IMR-90 (cell line): ENCODE measurements at regions not wholly inside any gene's neighbourhood (a gene's known extent, or its start where the extent isn't known, plus 50 kb on each side); places are given as distances from the start of the nearest gene placed in this dataset.

Experiments
- ATAC-seq: fragments of 200-7000 bp; cut with Tn5 transposase; 2 replicates; pipeline ENCODE4 v1.9.1; 2020; ENCODE audit warnings: low read depth, mild to moderate bottlenecking, moderate library complexity
- BruUV-seq: library from RNA; stranded (reverse); fragments of 400-500 nt; replicated peaks from 2 replicates; lab custom pipeline; 2021; lab: Mats Ljungman, UMichigan
- CTCF ChIA-PET: fragments of 300-600 bp; formaldehyde crosslinking; extraction: SDS; loops from one replicate; lab custom pipeline; 2021; ENCODE audit warnings: antibody characterized with exemption; lab: Yijun Ruan, JAX
- POLR2A ChIA-PET: fragments of 300-600 bp; sonication (Branson Sonifier 250); formaldehyde crosslinking; loops from one replicate; lab custom pipeline; 2022; ENCODE audit warnings: antibody characterized with exemption; ENCODE audit not compliant: unreplicated experiment; lab: Charles Lee
- DNase-seq: peaks from one replicate; pipeline ENCODE4 v3.0.0; 2013
- H2AFZ ChIP-seq: replicated peaks from 2 replicates; pipeline ENCODE3; 2013; ENCODE audit warnings: low read length, mild to moderate bottlenecking; ENCODE audit not compliant: poor library complexity
- H2AK5ac ChIP-seq: 2 replicates; pipeline ENCODE4 v1.6.1; 2013; ENCODE audit warnings: low read depth, low read length, inconsistent platforms
- H2AK9ac ChIP-seq: replicated peaks from 2 replicates; pipeline ENCODE3; 2013; ENCODE audit warnings: mild to moderate bottlenecking, low read depth, low read length, moderate library complexity; ENCODE audit not compliant: poor library complexity
- H2BK120ac ChIP-seq: 2 replicates; pipeline ENCODE4 v1.6.1; 2013; ENCODE audit warnings: low read depth, low read length, inconsistent platforms
- H2BK15ac ChIP-seq: 3 replicates; pipeline ENCODE4 v1.6.1; 2013; ENCODE audit warnings: low read depth, low read length, inconsistent platforms
- H2BK20ac ChIP-seq: 2 replicates; pipeline ENCODE4 v1.6.1; 2013; ENCODE audit warnings: low read depth, mild to moderate bottlenecking, inconsistent platforms, low read length, moderate library complexity
- H2BK5ac ChIP-seq: 2 replicates; pipeline ENCODE4 v1.6.1; 2013; ENCODE audit warnings: mild to moderate bottlenecking, low read depth, low read length, inconsistent platforms; ENCODE audit not compliant: poor library complexity, severe bottlenecking
- H3K14ac ChIP-seq: replicated peaks from 2 replicates; pipeline ENCODE4 v1.6.1; 2013; ENCODE audit warnings: low read depth, low read length, inconsistent platforms
- H3K18ac ChIP-seq: 2 replicates; pipeline ENCODE4 v1.6.1; 2013; ENCODE audit warnings: low read depth, low read length, control low read depth
- H3K23ac ChIP-seq: 2 replicates; pipeline ENCODE4 v1.6.1; 2013; ENCODE audit warnings: low read depth, low read length, inconsistent platforms
- H3K27ac ChIP-seq: 2 replicates; pipeline ENCODE4 v1.5.1; 2013; ENCODE audit warnings: mild to moderate bottlenecking, control low read depth, low read length; ENCODE audit not compliant: insufficient read depth
- H3K27me3 ChIP-seq: 2 replicates; pipeline ENCODE4 v1.6.1; 2013; ENCODE audit warnings: low read length; ENCODE audit not compliant: control insufficient read depth, insufficient read depth
- H3K36me3 ChIP-seq: 2 replicates; pipeline ENCODE4 v1.6.1; 2013; ENCODE audit warnings: low read length, mixed read lengths; ENCODE audit not compliant: control insufficient read depth, insufficient read depth
- H3K4ac ChIP-seq: 2 replicates; pipeline ENCODE4 v1.6.1; 2013; ENCODE audit warnings: low read depth, low read length, inconsistent platforms
- H3K4me1 ChIP-seq: 2 replicates; pipeline ENCODE4 v1.6.1; 2013; ENCODE audit warnings: low read length, mixed read lengths; ENCODE audit not compliant: control insufficient read depth, insufficient read depth
- H3K4me2 ChIP-seq: 2 replicates; pipeline ENCODE4 v1.6.1; 2013; ENCODE audit warnings: low read depth, mild to moderate bottlenecking, control low read depth, low read length, moderate library complexity
- H3K4me3 ChIP-seq: 2 replicates; pipeline ENCODE4 v1.5.1; 2013; ENCODE audit warnings: low read depth, mild to moderate bottlenecking, control low read depth, low read length, moderate library complexity; ENCODE audit not compliant: insufficient read depth
- H3K56ac ChIP-seq: 2 replicates; pipeline ENCODE4 v1.6.1; 2013; ENCODE audit warnings: low read length, inconsistent platforms; ENCODE audit not compliant: insufficient read depth; ENCODE audit errors: extremely low read depth
- H3K79me1 ChIP-seq, 2 experiments: 2 replicates each; pipeline ENCODE4 v1.6.1; 2013; ENCODE audit warnings: low read length in 2 of 2, inconsistent platforms in 1 of 2, low read depth in 1 of 2
- H3K9ac ChIP-seq: 2 replicates; pipeline ENCODE4 v1.6.1; 2013; ENCODE audit warnings: low read depth, low read length, control low read depth
- H3K9me1 ChIP-seq: 2 replicates; pipeline ENCODE4 v1.6.1; 2013; ENCODE audit warnings: low read length, inconsistent platforms; ENCODE audit not compliant: insufficient read depth
- H3K9me3 ChIP-seq: 2 replicates; pipeline ENCODE4 v1.6.1; 2013; ENCODE audit warnings: low read length; ENCODE audit not compliant: control insufficient read depth, insufficient read depth
- H4K20me1 ChIP-seq: 2 replicates; pipeline ENCODE4 v1.6.1; 2013; ENCODE audit warnings: low read length, inconsistent platforms; ENCODE audit not compliant: insufficient read depth
- H4K5ac ChIP-seq: 2 replicates; pipeline ENCODE4 v1.6.1; 2013; ENCODE audit warnings: mild to moderate bottlenecking, low read depth, low read length, control low read depth
- H4K8ac ChIP-seq, 2 experiments: 2 replicates each; pipeline ENCODE4 v1.6.1; 2013; ENCODE audit warnings: low read depth in 2 of 2, low read length in 2 of 2, control low read depth in 1 of 2, inconsistent platforms in 1 of 2
- H4K91ac ChIP-seq: 2 replicates; pipeline ENCODE4 v1.6.1; 2013; ENCODE audit warnings: low read depth, low read length, inconsistent platforms; ENCODE audit not compliant: insufficient read depth
- BHLHE40 ChIP-seq: fragments of 150-350 bp; IDR thresholded peaks from 2 replicates; pipeline ENCODE4 v1.6.1; 2016; ENCODE audit warnings: mild to moderate bottlenecking, low read depth, low read length
- CEBPB ChIP-seq: IDR thresholded peaks from 2 replicates; pipeline ENCODE4 v1.6.1; 2012; ENCODE audit warnings: low read depth, low read length, improper control_type of control experiment
- CHD1 ChIP-seq: IDR thresholded peaks from 2 replicates; pipeline ENCODE4 v1.6.1; 2012; ENCODE audit warnings: low read depth, low read length, improper control_type of control experiment
- FOS ChIP-seq: fragments of 150-350 bp; IDR thresholded peaks from 2 replicates; pipeline ENCODE4 v1.6.1; 2016; ENCODE audit warnings: low read depth, low read length
- MAFK ChIP-seq: IDR thresholded peaks from 2 replicates; pipeline ENCODE4 v1.6.1; 2012; ENCODE audit warnings: low read depth, low read length, improper control_type of control experiment
- MAZ ChIP-seq: IDR thresholded peaks from 2 replicates; pipeline ENCODE4 v1.6.1; 2012; ENCODE audit warnings: low read depth, mild to moderate bottlenecking, low read length, improper control_type of control experiment, moderate library complexity, borderline replicate concordance
- MXI1 ChIP-seq: IDR thresholded peaks from 2 replicates; pipeline ENCODE4 v1.6.1; 2012; ENCODE audit warnings: low read depth, mild to moderate bottlenecking, low read length, moderate library complexity, borderline replicate concordance
- NFE2L2 ChIP-seq: fragments of 150-350 bp; IDR thresholded peaks from 2 replicates; pipeline ENCODE4 v1.6.1; 2016; ENCODE audit warnings: low read depth, mild to moderate bottlenecking, low read length
- POLR2A ChIP-seq: IDR thresholded peaks from 2 replicates; pipeline ENCODE4 v1.6.1; 2012; ENCODE audit warnings: mild to moderate bottlenecking, low read depth, low read length
- RAD21 ChIP-seq: IDR thresholded peaks from 2 replicates; pipeline ENCODE4 v1.6.1; 2012; ENCODE audit warnings: low read length, improper control_type of control experiment
- RCOR1 ChIP-seq: IDR thresholded peaks from 2 replicates; pipeline ENCODE4 v1.6.1; 2012; ENCODE audit warnings: mild to moderate bottlenecking, low read length, improper control_type of control experiment; ENCODE audit not compliant: insufficient replicate concordance
- RFX5 ChIP-seq: IDR thresholded peaks from 2 replicates; pipeline ENCODE4 v1.8.0; 2012; ENCODE audit warnings: low read depth, mild to moderate bottlenecking, low read length, moderate library complexity
- SMC3 ChIP-seq: fragments of 150-350 bp; IDR thresholded peaks from 2 replicates; pipeline ENCODE4 v1.6.1; 2016; ENCODE audit warnings: low read depth, mild to moderate bottlenecking, antibody characterized with exemption, low read length, moderate library complexity
- WGBS, 2 experiments: methylation state at CpG; one replicate each; pipeline versions ENCODE4 v1.1.5 to v1.1.7; 2013; ENCODE audit warnings: missing lambda C conversion rate in 2 of 2; ENCODE audit not compliant: insufficient read length in 1 of 2; ENCODE audit errors: extremely low coverage in 2 of 2; 5-methylcytosine and 5-hydroxymethylcytosine counted together
- dilution Hi-C: fragments of 300-500 bp; cut with HindIII; formaldehyde crosslinking; loops from one replicate; pipeline ENCODE4 v1.14.3; 2018; ENCODE audit warnings: low sequenced_read_pairs; ENCODE audit not compliant: unreplicated experiment
- in situ Hi-C: fragments of 300-500 bp; cut with MboI; formaldehyde crosslinking; loops from 3 replicates; pipeline ENCODE4 v1.14.3; 2019; ENCODE audit warnings: low sequenced_read_pairs, inconsistent platforms, mixed read lengths
- intact Hi-C: fragments of 100-400 bp; cut with micrococcal nuclease; formaldehyde crosslinking; loops from 2 replicates; pipeline ENCODE4 v1.10.0; 2022
- TF ChIP-seq, protein P1 (sequence below): fragments of 150-350 bp; IDR thresholded peaks from 2 replicates; pipeline ENCODE4 v1.6.1; 2016; ENCODE audit warnings: low read depth, mild to moderate bottlenecking, low read length, moderate library complexity, borderline replicate concordance
- TF ChIP-seq, protein P2 (sequence below): conservative IDR thresholded peaks from 2 replicates; pipeline ENCODE4 v1.5.1; 2012; ENCODE audit warnings: mild to moderate bottlenecking, low read depth, low read length, improper control_type of control experiment
- TF ChIP-seq, protein P3 (sequence below): fragments of 150-350 bp; IDR thresholded peaks from 2 replicates; pipeline ENCODE4 v1.6.1; 2017; ENCODE audit warnings: mild to moderate bottlenecking, antibody characterized with exemption, low read length, low read depth

DNA sequence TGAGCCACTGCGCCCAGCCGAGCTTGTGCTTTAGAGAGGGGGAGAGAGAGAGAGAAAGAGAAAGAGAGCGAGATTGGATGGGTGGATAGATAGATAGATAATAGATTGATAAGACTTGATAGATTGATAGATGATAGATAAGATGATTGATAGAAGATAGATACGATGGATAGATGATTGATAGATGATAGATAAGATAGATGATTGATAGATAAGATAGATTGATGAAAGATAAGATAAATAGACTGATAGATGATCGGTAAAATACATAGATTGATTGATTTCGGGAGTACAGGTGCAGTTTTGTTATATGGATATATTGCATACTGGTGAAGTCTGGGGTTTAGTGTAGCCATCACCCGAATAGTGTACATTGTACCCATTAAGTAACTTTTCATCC lies 65.9 kb downstream of the SPRING1 start:
- no peak overlapping the region for H3K18ac ChIP-seq
- H4K5ac ChIP-seq: no peak overlapping the region
- no peak overlapping the region for H3K4me3 ChIP-seq
- H4K8ac ChIP-seq: no peak overlapping the region
- DNase-seq (no peak), ATAC-seq (no peak)
- no peak overlapping the region for H2BK120ac ChIP-seq
- H3K27me3 ChIP-seq: peaks cover 3% of the 10 kb centered on the region
- no peak overlapping the region for H3K27ac ChIP-seq
- in situ Hi-C loops: no loop called here
- no peak overlapping the region for H3K14ac ChIP-seq
- no peak overlapping the region for H2AK5ac ChIP-seq
- ChIA-PET POLR2A (no interaction called here), CTCF (no interaction called here)
- H3K56ac ChIP-seq: no peak overlapping the region
- H2BK15ac ChIP-seq: no peak overlapping the region
- no peak overlapping the region for H3K23ac ChIP-seq
- H2BK5ac ChIP-seq: no peak overlapping the region
- no peaks in the 10 kb centered on the region for H4K20me1 ChIP-seq
- H2AFZ ChIP-seq: no peak overlapping the region
- intact Hi-C loops: no loop called here
- WGBS, 2 experiments: 76 to 96% methylated on average over 2 to 3 of the region's 7 CpGs
- TF ChIP-seq, protein P1, sequence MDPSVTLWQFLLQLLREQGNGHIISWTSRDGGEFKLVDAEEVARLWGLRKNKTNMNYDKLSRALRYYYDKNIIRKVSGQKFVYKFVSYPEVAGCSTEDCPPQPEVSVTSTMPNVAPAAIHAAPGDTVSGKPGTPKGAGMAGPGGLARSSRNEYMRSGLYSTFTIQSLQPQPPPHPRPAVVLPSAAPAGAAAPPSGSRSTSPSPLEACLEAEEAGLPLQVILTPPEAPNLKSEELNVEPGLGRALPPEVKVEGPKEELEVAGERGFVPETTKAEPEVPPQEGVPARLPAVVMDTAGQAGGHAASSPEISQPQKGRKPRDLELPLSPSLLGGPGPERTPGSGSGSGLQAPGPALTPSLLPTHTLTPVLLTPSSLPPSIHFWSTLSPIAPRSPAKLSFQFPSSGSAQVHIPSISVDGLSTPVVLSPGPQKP: no peak
- TF ChIP-seq CHD1 (no peak), MAZ (no peak), SMC3 (no peak), RAD21 (no peak), BHLHE40 (no peak), MXI1 (no peak), POLR2A (no peak), RFX5 (no peak), RCOR1 (no peak), NFE2L2 (no peak), FOS (no peak), MAFK (no peak), CEBPB (no peak)
- TF ChIP-seq, protein P2, sequence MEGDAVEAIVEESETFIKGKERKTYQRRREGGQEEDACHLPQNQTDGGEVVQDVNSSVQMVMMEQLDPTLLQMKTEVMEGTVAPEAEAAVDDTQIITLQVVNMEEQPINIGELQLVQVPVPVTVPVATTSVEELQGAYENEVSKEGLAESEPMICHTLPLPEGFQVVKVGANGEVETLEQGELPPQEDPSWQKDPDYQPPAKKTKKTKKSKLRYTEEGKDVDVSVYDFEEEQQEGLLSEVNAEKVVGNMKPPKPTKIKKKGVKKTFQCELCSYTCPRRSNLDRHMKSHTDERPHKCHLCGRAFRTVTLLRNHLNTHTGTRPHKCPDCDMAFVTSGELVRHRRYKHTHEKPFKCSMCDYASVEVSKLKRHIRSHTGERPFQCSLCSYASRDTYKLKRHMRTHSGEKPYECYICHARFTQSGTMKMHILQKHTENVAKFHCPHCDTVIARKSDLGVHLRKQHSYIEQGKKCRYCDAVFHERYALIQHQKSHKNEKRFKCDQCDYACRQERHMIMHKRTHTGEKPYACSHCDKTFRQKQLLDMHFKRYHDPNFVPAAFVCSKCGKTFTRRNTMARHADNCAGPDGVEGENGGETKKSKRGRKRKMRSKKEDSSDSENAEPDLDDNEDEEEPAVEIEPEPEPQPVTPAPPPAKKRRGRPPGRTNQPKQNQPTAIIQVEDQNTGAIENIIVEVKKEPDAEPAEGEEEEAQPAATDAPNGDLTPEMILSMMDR: no peak
- TF ChIP-seq, protein P3, sequence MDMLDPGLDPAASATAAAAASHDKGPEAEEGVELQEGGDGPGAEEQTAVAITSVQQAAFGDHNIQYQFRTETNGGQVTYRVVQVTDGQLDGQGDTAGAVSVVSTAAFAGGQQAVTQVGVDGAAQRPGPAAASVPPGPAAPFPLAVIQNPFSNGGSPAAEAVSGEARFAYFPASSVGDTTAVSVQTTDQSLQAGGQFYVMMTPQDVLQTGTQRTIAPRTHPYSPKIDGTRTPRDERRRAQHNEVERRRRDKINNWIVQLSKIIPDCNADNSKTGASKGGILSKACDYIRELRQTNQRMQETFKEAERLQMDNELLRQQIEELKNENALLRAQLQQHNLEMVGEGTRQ: no peak
- dilution Hi-C loops: no loop called here
- no peak overlapping the region for H2BK20ac ChIP-seq
- H3K79me1 ChIP-seq: no peaks in the 10 kb centered on the region
- H4K91ac ChIP-seq: no peak overlapping the region
- no TSS peak for BruUV-seq
- no peak overlapping the region for H3K4ac ChIP-seq
- H3K36me3 ChIP-seq: no peaks in the 10 kb centered on the region
- H3K9me3 ChIP-seq: no peaks in the 10 kb centered on the region
- peaks cover 2% of the 10 kb centered on the region; the same call in 1 of the 2 replicates for H3K4me1 ChIP-seq
- H2AK9ac ChIP-seq: no peak overlapping the region
- no peaks in the 10 kb centered on the region for H3K9me1 ChIP-seq
- no peak overlapping the region for H3K9ac ChIP-seq
- no peak overlapping the region for H3K4me2 ChIP-seq
